SU-DHL-6 (cell line): ENCODE measurements at regions not wholly inside any gene's neighbourhood (a gene's known extent, or its start where the extent isn't known, plus 50 kb on each side); places are given as distances from the start of the nearest gene placed in this dataset.
"Not testable (repeated sequence)": the region's sequence is repeated elsewhere in the genome, so short reads cannot be mapped to it uniquely, and the experiment has no call there.

Experiments used
- H2AFZ ChIP-seq: fragments of 200-600 bp; sonication (generic); 2 replicates; pipeline ENCODE4 v1.6.1; 2014; ENCODE audit warnings: low read depth, mild to moderate bottlenecking, moderate library complexity, mixed read lengths, antibody characterized with exemption, low read length; ENCODE audit not compliant: severe bottlenecking
- H3F3A ChIP-seq: fragments of 200-600 bp; shearing (Covaris generic); 2 replicates; pipeline ENCODE4 v1.6.0; 2016; ENCODE audit warnings: antibody characterized with exemption, mild to moderate bottlenecking; ENCODE audit not compliant: insufficient read depth
- H3K27ac ChIP-seq: fragments of 200-600 bp; sonication (generic); 2 replicates; pipeline ENCODE4 v1.5.1; 2016; ENCODE audit warnings: low read depth, mild to moderate bottlenecking, low read length, moderate library complexity, mixed read lengths
- H3K27me3 ChIP-seq: fragments of 200-600 bp; sonication (generic), shearing (Covaris generic); 2 replicates; pipeline ENCODE4 v1.6.0; 2014; ENCODE audit warnings: mild to moderate bottlenecking, low read length
- H3K36me3 ChIP-seq: fragments of 200-600 bp; sonication (generic); 2 replicates; pipeline ENCODE4 v1.6.1; 2014; ENCODE audit warnings: mild to moderate bottlenecking, low read length, mixed read lengths
- H3K4me2 ChIP-seq: fragments of 300-600, 200-600 bp; shearing (Covaris generic), sonication (generic); 2 replicates; pipeline ENCODE4 v1.6.0; 2014; ENCODE audit warnings: low read length, low read depth, mild to moderate bottlenecking; ENCODE audit not compliant: poor library complexity, severe bottlenecking
- H3K4me3 ChIP-seq: fragments of 200-600 bp; sonication (generic); 2 replicates; pipeline ENCODE4 v1.5.1; 2014; ENCODE audit warnings: antibody characterized with exemption, low read length, mild to moderate bottlenecking, mixed read lengths; ENCODE audit not compliant: insufficient read depth, poor library complexity, severe bottlenecking
- H3K79me2 ChIP-seq: fragments of 200-600 bp; sonication (generic); 2 replicates; pipeline ENCODE4 v1.6.1; 2014; ENCODE audit warnings: mild to moderate bottlenecking, low read length, moderate library complexity; ENCODE audit not compliant: insufficient read depth
- H3K9ac ChIP-seq: fragments of 200-600 bp; sonication (generic); 2 replicates; pipeline ENCODE4 v1.7.0; 2014; ENCODE audit warnings: mild to moderate bottlenecking, low read length
- H3K9me2 ChIP-seq: fragments of 200-600 bp; sonication (generic); replicated peaks from 2 replicates; pipeline ENCODE4 v1.6.1; 2014; ENCODE audit warnings: low read length; ENCODE audit not compliant: insufficient read depth
- H3K9me3 ChIP-seq: fragments of 200-600 bp; sonication (generic); 2 replicates; pipeline ENCODE4 v1.6.1; 2014; ENCODE audit warnings: low read length, mixed read lengths; ENCODE audit not compliant: insufficient read depth
- H4K20me1 ChIP-seq: fragments of 200-600 bp; sonication (generic); 2 replicates; pipeline ENCODE4 v1.6.1; 2014; ENCODE audit warnings: low read depth, mild to moderate bottlenecking, antibody characterized with exemption, low read length, moderate library complexity, mixed read lengths
- CTCF ChIP-seq: fragments of 200-600 bp; sonication (generic); IDR thresholded peaks from one replicate; pipeline ENCODE4 v1.5.1; 2017; ENCODE audit warnings: antibody characterized with exemption, mild to moderate bottlenecking, low read length, moderate library complexity; ENCODE audit not compliant: insufficient read depth, poor library complexity, severe bottlenecking
- EZH2phosphoT487 ChIP-seq: fragments of 200-600 bp; sonication (generic), shearing (Covaris generic); conservative IDR thresholded peaks from 2 replicates; pipeline ENCODE4 v1.6.1; 2018; ENCODE audit warnings: mild to moderate bottlenecking, antibody characterized with exemption, low read length, moderate library complexity, mixed read lengths

DNA sequence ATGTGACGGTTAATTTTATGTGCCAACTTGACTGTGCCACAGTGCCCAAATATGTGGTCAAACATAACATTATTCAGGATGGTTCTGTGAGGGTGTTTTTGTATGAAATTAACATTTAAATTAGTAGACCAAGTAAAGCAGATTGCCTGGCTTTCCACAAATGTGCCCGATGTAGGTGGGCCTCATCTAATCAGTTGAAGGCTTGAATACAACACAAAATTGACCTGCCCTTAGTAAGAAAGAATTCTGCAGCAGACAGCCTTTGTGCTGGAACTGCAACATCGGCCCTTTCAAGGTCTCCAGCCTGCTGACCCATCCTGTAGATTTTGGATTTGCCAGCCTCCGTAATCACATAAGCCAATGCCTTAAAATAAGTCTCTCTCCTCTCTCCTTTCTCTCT, 215.9 kb downstream of the MEX3B start:
- Histone ChIP-seq H3K4me2 (no peak overlapping the region), H3F3A (no peaks in the 10 kb centered on the region), H3K9ac (no peak overlapping the region), H3K36me3 (no peaks in the 10 kb centered on the region), H3K27ac (no peak overlapping the region), H3K9me3 (no peaks in the 10 kb centered on the region), H4K20me1 (no peaks in the 10 kb centered on the region), H2AFZ (no peak overlapping the region), H3K27me3 (no peaks in the 10 kb centered on the region), H3K4me3 (no peak overlapping the region), H3K79me2 (no peaks in the 10 kb centered on the region), H3K9me2 (no peaks in the 10 kb centered on the region)
- TF ChIP-seq EZH2phosphoT487 (no peak), CTCF (no peak)

GRCh38 chr15:81828135-81828534, 217.7 kb downstream of the MEX3B start:
- no peaks in the 10 kb centered on the region for H3K9me2 ChIP-seq
- H3K36me3 ChIP-seq, result no peaks in the 10 kb centered on the region
- TF ChIP-seq EZH2phosphoT487 (no peak), CTCF (no peak)
- H3K27me3 ChIP-seq, result no peaks in the 10 kb centered on the region
- H3K9ac ChIP-seq, result no peak overlapping the region
- no peaks in the 10 kb centered on the region for H3K79me2 ChIP-seq
- no peak overlapping the region for H2AFZ ChIP-seq
- no peak overlapping the region for H3K4me3 ChIP-seq
- no peaks in the 10 kb centered on the region for H3F3A ChIP-seq
- H4K20me1 ChIP-seq, result no peaks in the 10 kb centered on the region
- no peaks in the 10 kb centered on the region for H3K9me3 ChIP-seq
- no peak overlapping the region for H3K27ac ChIP-seq
- H3K4me2 ChIP-seq, result no peak overlapping the region

- Histone ChIP-seq H2AFZ (no peak overlapping the region), H3K27ac (no peak overlapping the region), H3F3A (no peaks in the 10 kb centered on the region), H3K4me3 (no peak overlapping the region), H3K27me3 (no peaks in the 10 kb centered on the region), H3K9me2 (no peaks in the 10 kb centered on the region), H3K4me2 (no peak overlapping the region), H3K36me3 (no peaks in the 10 kb centered on the region), H3K79me2 (no peaks in the 10 kb centered on the region), H3K9ac (no peak overlapping the region), H3K9me3 (no peaks in the 10 kb centered on the region), H4K20me1 (no peaks in the 10 kb centered on the region)
- TF ChIP-seq CTCF, result no peak
These were observed 220.7 kb downstream of the MEX3B start for GRCh38 chr15:81825136-81825535.

DNA sequence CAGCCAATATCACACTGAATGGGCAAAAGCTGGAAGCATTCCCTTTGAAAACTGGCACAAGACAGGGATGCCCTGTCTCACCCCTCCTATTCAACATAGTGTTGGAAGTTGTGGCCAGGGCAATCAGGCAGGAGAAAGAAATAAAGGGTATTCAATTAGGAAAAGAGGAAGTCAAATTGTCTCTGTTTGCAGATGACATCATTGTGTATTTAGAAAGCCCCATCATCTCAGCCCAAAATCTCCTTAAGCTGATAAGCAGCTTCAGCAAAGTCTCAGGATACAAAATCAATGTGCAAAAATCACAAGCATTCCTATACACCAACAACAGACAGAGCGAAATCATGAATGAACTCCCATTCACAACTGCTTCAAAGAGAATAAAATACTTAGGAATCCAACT, 223.2 kb downstream of the MEX3B start:
- H2AFZ ChIP-seq, H3K27me3 ChIP-seq, H3K79me2 ChIP-seq, H3K36me3 ChIP-seq, H3K27ac ChIP-seq, H3K9me3 ChIP-seq, H3K9me2 ChIP-seq, H3K4me2 ChIP-seq, H3K4me3 ChIP-seq, H3F3A ChIP-seq, H3K9ac ChIP-seq, H4K20me1 ChIP-seq: not testable (repeated sequence)
